LNCAP (cell line): ENCODE measurements at regions not wholly inside any gene's neighbourhood (a gene's known extent, or its start where the extent isn't known, plus 50 kb on each side); places are given as distances from the start of the nearest gene placed in this dataset.

Experiments
- CTCF ChIP-seq: fragments of 450-650 bp; IDR thresholded peaks from 2 replicates; pipeline ENCODE4 v1.5.1; 2017; ENCODE audit warnings: mild to moderate bottlenecking

- no peak for TF ChIP-seq CTCF
Observed at GRCh38 chr3:181569356-181569940, 142.3 kb upstream of the SOX2 start.

GRCh38 chr3:181568693-181569092, 143.0 kb upstream of the SOX2 start:
- no peak for TF ChIP-seq CTCF

GRCh38 chr3:181568248-181568647, 143.5 kb upstream of the SOX2 start:
- no peak for TF ChIP-seq CTCF

GRCh38 chr3:181567311-181568075, 144.2 kb upstream of the SOX2 start:
- TF ChIP-seq CTCF = no peak

GRCh38 chr3:181565416-181565815, 146.3 kb upstream of the SOX2 start:
- TF ChIP-seq CTCF = no peak

GRCh38 chr3:181564222-181564621, 147.5 kb upstream of the SOX2 start:
- TF ChIP-seq CTCF = no peak

GRCh38 chr3:181561139-181562031, 150.3 kb upstream of the SOX2 start:
- TF ChIP-seq CTCF = no peak
